ENCODE measurements at regions not wholly inside any gene's neighbourhood (a gene's known extent, or its start where the extent isn't known, plus 50 kb on each side); places are given as distances from the start of the nearest gene placed in this dataset.

- no peaks in the 10 kb centered on the region for H3K4me1 ChIP-seq
- H3K36me3 ChIP-seq, result no peaks in the 10 kb centered on the region
- no peak overlapping the region for H3K4me3 ChIP-seq (ENCODE audit: low read depth, low read length)
- no peaks in the 10 kb centered on the region for H3K9me3 ChIP-seq
- no peak for TF ChIP-seq CTCF (IDR thresholded peaks at IDR 0.05; ENCODE audit: low read depth, low read length)
- no peaks in the 10 kb centered on the region; the same call in 1 of the 2 replicates for H3K27me3 ChIP-seq
- no peak for DNase-seq
Observed at GRCh38 chr18:78769502-78770105, 210.0 kb upstream of the SALL3 start.

GRCh38 chr18:78770139-78770822 lies 209.3 kb upstream of the SALL3 start:
- TF ChIP-seq CTCF (IDR thresholded peaks at IDR 0.05; ENCODE audit: low read depth, low read length), result no peak
- Histone ChIP-seq H3K36me3 (no peaks in the 10 kb centered on the region), H3K9me3 (no peaks in the 10 kb centered on the region), H3K4me1 (no peaks in the 10 kb centered on the region), H3K4me3 (ENCODE audit: low read depth, low read length) (no peak overlapping the region), H3K27me3 (no peaks in the 10 kb centered on the region; the same call in 1 of the 2 replicates)
- DNase-seq, result no peak

- H3K4me3 ChIP-seq (ENCODE audit: low read depth, low read length), result no peak overlapping the region
- H3K4me1 ChIP-seq, result no peaks in the 10 kb centered on the region
- no peaks in the 10 kb centered on the region for H3K36me3 ChIP-seq
- no peak for DNase-seq
- no peak for TF ChIP-seq CTCF (IDR thresholded peaks at IDR 0.05; ENCODE audit: low read depth, low read length)
- no peaks in the 10 kb centered on the region; the same call in 1 of the 2 replicates for H3K27me3 ChIP-seq
- no peaks in the 10 kb centered on the region for H3K9me3 ChIP-seq
Observed at GRCh38 chr18:78770823-78771139, 208.8 kb upstream of the SALL3 start.

GRCh38 chr18:78771496-78772359 lies 207.9 kb upstream of the SALL3 start:
- Histone ChIP-seq H3K36me3 (no peaks in the 10 kb centered on the region), H3K4me1 (no peaks in the 10 kb centered on the region), H3K9me3 (no peaks in the 10 kb centered on the region), H3K4me3 (ENCODE audit: low read depth, low read length) (no peak overlapping the region), H3K27me3 (no peaks in the 10 kb centered on the region)
- no peak for DNase-seq
- no peak for TF ChIP-seq CTCF (IDR thresholded peaks at IDR 0.05; ENCODE audit: low read depth, low read length)

- Histone ChIP-seq H3K9me3 (no peaks in the 10 kb centered on the region), H3K27me3 (no peaks in the 10 kb centered on the region), H3K36me3 (no peaks in the 10 kb centered on the region), H3K4me1 (no peaks in the 10 kb centered on the region), H3K4me3 (ENCODE audit: low read depth, low read length) (no peak overlapping the region)
- no peak for DNase-seq
- no peak for TF ChIP-seq CTCF (IDR thresholded peaks at IDR 0.05; ENCODE audit: low read depth, low read length)
Observed at GRCh38 chr18:78772360-78773302, 207.0 kb upstream of the SALL3 start.

Data from BE2C (cell line).